Right atrium auricular region (tissue), 2 donors: ENCODE measurements at regions not wholly inside any gene's neighbourhood (a gene's known extent, or its start where the extent isn't known, plus 50 kb on each side); places are given as distances from the start of the nearest gene placed in this dataset.

Experiments
- DNase-seq: peaks from one replicate; pipeline ENCODE4 v3.0.0-alpha.2; 2019; ENCODE audit warnings: low spot score
- H3K27ac ChIP-seq, 2 donors: fragments of 200-600 bp; sonication (generic); 1 replicate in 1 of 2; 2 replicates in 1 of 2; pipeline ENCODE4 v1.5.1; 2016 to 2019
- H3K27me3 ChIP-seq, 2 donors: fragments of 200-600 bp; sonication (generic); one replicate each; pipeline versions ENCODE4 v1.5.1 to v1.6.0; 2017 to 2019
- H3K36me3 ChIP-seq: fragments of 200-600 bp; sonication (generic); one replicate; pipeline ENCODE4 v1.5.1; 2016
- H3K4me1 ChIP-seq, 2 donors: fragments of 200-600 bp; sonication (generic); one replicate each; pipeline versions ENCODE4 v1.5.1 to v1.6.0; 2017 to 2019
- H3K4me3 ChIP-seq, 2 donors: fragments of 200-600 bp; sonication (generic); 1 replicate in 1 of 2; 2 replicates in 1 of 2; pipeline ENCODE4 v1.5.1; 2017 to 2019; ENCODE audit warnings: mild to moderate bottlenecking in 1 of 2, moderate library complexity in 1 of 2
- H3K9me3 ChIP-seq, 2 donors: fragments of 200-600 bp; sonication (generic); one replicate each; pipeline ENCODE4 v1.5.1; 2019
- CTCF ChIP-seq, 2 donors: fragments of 200-600 bp; sonication (generic); IDR thresholded peaks; one replicate each; pipeline ENCODE4 v1.5.1; 2019; ENCODE audit warnings: antibody characterized with exemption in 2 of 2

DNA sequence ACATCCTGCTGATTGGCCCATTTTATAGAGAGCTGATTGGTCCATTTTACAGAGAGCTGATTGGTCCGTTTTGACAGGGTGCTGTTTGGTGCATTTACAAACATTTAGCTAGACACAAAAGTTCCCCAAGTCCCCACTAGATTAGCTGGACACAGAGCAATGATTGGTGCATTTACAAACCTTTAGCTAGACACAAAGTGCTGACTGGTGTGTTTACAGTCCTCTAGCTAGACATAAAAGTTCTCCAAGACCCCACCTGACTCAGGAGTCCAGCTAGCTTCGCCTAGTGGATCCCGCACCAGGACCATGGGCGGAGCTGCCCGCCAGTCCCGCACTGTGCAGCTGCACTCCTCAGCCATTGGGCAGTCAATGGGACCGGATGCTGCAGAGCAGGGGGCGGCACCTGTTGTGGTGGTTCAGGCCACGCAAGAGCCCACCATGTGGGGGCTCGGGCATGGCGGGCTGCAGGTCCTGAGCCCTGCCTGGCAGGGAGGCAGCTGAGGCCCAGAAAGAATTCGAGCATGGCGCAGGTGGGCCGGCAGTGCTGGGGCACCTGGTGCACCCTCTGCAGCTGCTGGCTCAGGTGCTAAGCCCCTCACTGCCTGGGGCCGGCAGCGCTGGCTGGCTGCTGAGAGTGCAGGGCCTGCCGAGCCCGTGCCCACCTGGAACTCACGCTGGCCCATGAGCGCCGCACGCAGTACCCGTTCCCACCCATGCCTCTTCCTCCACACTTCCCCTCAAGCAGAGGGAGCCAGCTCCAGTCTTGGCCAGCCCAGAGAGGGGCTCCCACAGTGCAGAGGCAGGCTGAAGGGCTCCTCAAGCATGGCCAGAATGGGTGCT, 713.2 kb upstream of the GYPC start:
- no peak overlapping the region for H3K4me3 ChIP-seq
- TF ChIP-seq CTCF (IDR thresholded peaks at IDR 0.05), result no peak
- no peaks in the 10 kb centered on the region for H3K36me3 ChIP-seq
- no peaks in the 10 kb centered on the region for H3K27me3 ChIP-seq
- DNase-seq, result no peak
- H3K9me3 ChIP-seq, result peaks cover 0 to 15% of the 10 kb centered on the region in 2 donors
- H3K27ac ChIP-seq, result no peak overlapping the region
- H3K4me1 ChIP-seq, result no peaks in the 10 kb centered on the region

- Histone ChIP-seq H3K4me3 (no peak overlapping the region), H3K4me1 (no peaks in the 10 kb centered on the region), H3K36me3 (no peaks in the 10 kb centered on the region), H3K27ac (no peak overlapping the region), H3K27me3 (no peaks in the 10 kb centered on the region), H3K9me3 (no peaks in the 10 kb centered on the region)
- TF ChIP-seq CTCF (IDR thresholded peaks at IDR 0.05), result no peak
- DNase-seq, result no peak
Observed at GRCh38 chr2:125959047-125959446, 696.9 kb upstream of the GYPC start.

DNA sequence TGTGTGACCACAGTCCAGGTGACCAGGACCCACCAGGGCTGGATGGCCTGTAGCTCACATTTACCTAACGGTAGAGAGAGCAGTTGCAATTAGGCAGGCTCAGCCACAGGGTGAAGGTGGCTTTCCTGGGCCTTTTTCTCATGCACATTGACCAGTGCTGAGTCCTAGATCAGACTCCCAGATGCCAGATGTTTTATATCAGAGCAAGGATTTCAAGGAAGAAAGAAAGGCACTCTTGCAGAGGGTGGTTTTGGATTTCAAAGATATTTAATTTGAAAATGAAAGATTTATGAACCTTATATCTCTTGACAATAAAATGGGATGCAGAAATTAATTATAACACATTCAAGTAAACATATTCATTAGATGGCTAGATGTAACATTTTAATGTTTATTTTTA, 694.2 kb upstream of the GYPC start:
- H3K4me1 ChIP-seq, result no peaks in the 10 kb centered on the region
- no peak for DNase-seq
- no peak overlapping the region for H3K4me3 ChIP-seq
- H3K36me3 ChIP-seq, result no peaks in the 10 kb centered on the region
- no peaks in the 10 kb centered on the region for H3K9me3 ChIP-seq
- H3K27ac ChIP-seq, result no peak overlapping the region
- TF ChIP-seq CTCF (IDR thresholded peaks at IDR 0.05), result no peak
- H3K27me3 ChIP-seq, result no peaks in the 10 kb centered on the region

GRCh38 chr2:125979886-125980285, 676.1 kb upstream of the GYPC start:
- no peak overlapping the region for H3K4me3 ChIP-seq
- H3K9me3 ChIP-seq, result no peaks in the 10 kb centered on the region
- H3K36me3 ChIP-seq, result no peaks in the 10 kb centered on the region
- no peaks in the 10 kb centered on the region for H3K4me1 ChIP-seq
- no peak for DNase-seq
- H3K27ac ChIP-seq, result no peak overlapping the region
- H3K27me3 ChIP-seq, result no peaks in the 10 kb centered on the region
- no peak for TF ChIP-seq CTCF (IDR thresholded peaks at IDR 0.05)

- Histone ChIP-seq H3K4me3 (no peak overlapping the region), H3K4me1 (no peaks in the 10 kb centered on the region), H3K27me3 (no peaks in the 10 kb centered on the region), H3K9me3 (no peaks in the 10 kb centered on the region), H3K27ac (no peak overlapping the region), H3K36me3 (no peaks in the 10 kb centered on the region)
- no peak for TF ChIP-seq CTCF (IDR thresholded peaks at IDR 0.05)
- DNase-seq, result no peak
Observed at GRCh38 chr2:125983364-125983763, 672.6 kb upstream of the GYPC start.

GRCh38 chr2:126029316-126029715, 626.6 kb upstream of the GYPC start:
- Histone ChIP-seq H3K4me1 (no peaks in the 10 kb centered on the region), H3K27me3 (no peaks in the 10 kb centered on the region), H3K36me3 (no peaks in the 10 kb centered on the region), H3K9me3 (peaks cover 0 to 10% of the 10 kb centered on the region in 2 donors), H3K27ac (no peak overlapping the region), H3K4me3 (no peak overlapping the region)
- TF ChIP-seq CTCF (IDR thresholded peaks at IDR 0.05), result no peak
- no peak for DNase-seq
